LNCaP clone FGC (cell line): ENCODE measurements at regions not wholly inside any gene's neighbourhood (a gene's known extent, or its start where the extent isn't known, plus 50 kb on each side); places are given as distances from the start of the nearest gene placed in this dataset.
"Not testable (repeated sequence)": the region's sequence is repeated elsewhere in the genome, so short reads cannot be mapped to it uniquely, and the experiment has no call there.

Source experiments
- DNase-seq: peaks from one replicate; pipeline ENCODE4 v3.0.0-alpha.2; 2011; ENCODE audit warnings: low read depth
- H3K4me3 ChIP-seq: 2 replicates; pipeline ENCODE4 v1.5.1; 2011; ENCODE audit warnings: mild to moderate bottlenecking, low read depth, low read length, control low read depth
- CTCF ChIP-seq: IDR thresholded peaks from 2 replicates; pipeline ENCODE4 v1.5.1; 2012; ENCODE audit warnings: mild to moderate bottlenecking; ENCODE audit not compliant: control insufficient read depth, insufficient read depth; ENCODE audit errors: extremely low read depth

GRCh38 chr16:52677501-52677900 lies 130.6 kb upstream of the TOX3 start:
- no peak overlapping the region for H3K4me3 ChIP-seq
- no peak for DNase-seq
- no peak for TF ChIP-seq CTCF

GRCh38 chr16:52676959-52677358 lies 130.0 kb upstream of the TOX3 start:
- no peak overlapping the region for H3K4me3 ChIP-seq
- TF ChIP-seq CTCF: no peak
- DNase-seq: no peak

- no peak for TF ChIP-seq CTCF
- DNase-seq: no peak
These were observed 124.6 kb upstream of the TOX3 start for GRCh38 chr16:52671590-52671989.

GRCh38 chr16:52657924-52658323 lies 111.0 kb upstream of the TOX3 start:
- TF ChIP-seq CTCF: no peak
- H3K4me3 ChIP-seq: no peak overlapping the region
- no peak for DNase-seq

More at GRCh38 chr16:52671590-52671989, 124.6 kb upstream of the TOX3 start:
- H3K4me3 ChIP-seq: no peak overlapping the region

GRCh38 chr16:52655916-52656315 lies 109.0 kb upstream of the TOX3 start:
- DNase-seq, H3K4me3 ChIP-seq: not testable (repeated sequence)

GRCh38 chr16:52655156-52655555 lies 108.2 kb upstream of the TOX3 start:
- not testable (repeated sequence) for H3K4me3 ChIP-seq, DNase-seq

GRCh38 chr16:52652033-52652432 lies 105.1 kb upstream of the TOX3 start:
- no peak for TF ChIP-seq CTCF
- DNase-seq: no peak
- H3K4me3 ChIP-seq: no peak overlapping the region

- no peak overlapping the region for H3K4me3 ChIP-seq
- DNase-seq: no peak
- TF ChIP-seq CTCF: no peak
These were observed 103.8 kb upstream of the TOX3 start for GRCh38 chr16:52650789-52651188.
